HCEC 1CT (cell line): ENCODE measurements at regions not wholly inside any gene's neighbourhood (a gene's known extent, or its start where the extent isn't known, plus 50 kb on each side); places are given as distances from the start of the nearest gene placed in this dataset.

Experiments
- DNase-seq: peaks from one replicate; pipeline ENCODE4 v3.0.0-alpha.2; 2017

DNA sequence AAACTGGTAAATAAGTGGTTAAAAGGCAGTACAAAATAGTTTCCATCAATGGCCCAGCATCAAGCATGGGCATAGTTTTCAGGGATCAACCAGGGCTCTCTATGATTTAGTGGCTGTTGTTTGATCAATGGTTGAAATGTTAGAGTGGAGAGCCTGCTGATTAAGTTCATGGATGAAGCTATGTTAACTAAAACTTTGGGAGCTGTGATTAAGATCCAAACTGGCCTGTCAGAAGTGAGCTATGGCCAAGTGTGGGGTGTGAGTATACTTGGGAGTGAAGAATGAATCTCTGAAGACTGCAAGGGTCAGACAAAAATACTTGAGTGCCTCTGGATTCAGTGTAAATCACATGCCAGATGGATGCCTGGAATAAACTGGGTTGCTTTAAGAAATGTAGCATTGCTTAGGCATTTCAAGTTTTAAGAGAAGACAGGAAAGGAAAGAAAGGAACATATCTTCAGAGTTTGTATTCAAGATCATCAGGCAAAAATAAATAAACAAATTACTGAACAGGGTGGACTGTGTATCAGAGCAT is 422.2 kb upstream of the ADAMTS9 start:
- DNase-seq = no peak

DNA sequence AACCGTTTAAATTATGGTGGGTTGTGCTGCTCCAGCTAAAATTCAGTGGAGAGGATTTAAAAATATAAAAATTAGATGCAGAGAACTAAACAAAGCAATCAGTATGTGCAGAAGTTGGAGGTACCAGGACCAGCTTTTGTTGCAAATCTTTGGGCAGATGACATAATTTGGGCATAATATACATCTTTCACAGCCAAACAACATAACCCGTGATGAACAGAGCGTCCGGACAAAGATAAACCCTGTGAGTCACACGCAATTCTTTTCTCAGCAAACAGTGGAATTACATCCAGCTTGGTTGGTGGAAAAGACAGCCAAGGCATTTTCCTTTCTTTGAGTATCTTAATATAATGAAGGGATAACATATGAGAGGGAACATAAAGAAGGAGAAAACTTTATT is 419.4 kb upstream of the ADAMTS9 start:
- DNase-seq = no peak

DNA sequence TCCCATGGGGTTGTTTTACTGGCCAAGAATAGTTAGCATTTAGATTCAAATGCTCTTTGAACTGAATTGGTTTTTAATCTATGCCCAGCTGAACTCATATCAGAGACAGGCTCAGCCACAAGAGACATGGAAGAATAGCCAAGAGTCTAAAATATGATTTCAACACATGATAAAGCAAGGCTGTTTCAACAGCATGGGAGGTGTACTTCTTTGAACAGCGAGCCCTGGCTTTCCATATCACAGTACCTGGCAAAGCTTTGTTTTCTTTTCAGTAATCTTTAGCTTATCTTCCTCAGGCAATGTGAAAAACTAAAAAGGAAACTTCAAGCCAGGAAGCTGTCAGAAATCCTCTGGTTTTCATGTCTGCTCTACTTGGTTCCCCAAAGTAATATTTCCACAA is 413.6 kb upstream of the ADAMTS9 start:
- no peak for DNase-seq

DNA sequence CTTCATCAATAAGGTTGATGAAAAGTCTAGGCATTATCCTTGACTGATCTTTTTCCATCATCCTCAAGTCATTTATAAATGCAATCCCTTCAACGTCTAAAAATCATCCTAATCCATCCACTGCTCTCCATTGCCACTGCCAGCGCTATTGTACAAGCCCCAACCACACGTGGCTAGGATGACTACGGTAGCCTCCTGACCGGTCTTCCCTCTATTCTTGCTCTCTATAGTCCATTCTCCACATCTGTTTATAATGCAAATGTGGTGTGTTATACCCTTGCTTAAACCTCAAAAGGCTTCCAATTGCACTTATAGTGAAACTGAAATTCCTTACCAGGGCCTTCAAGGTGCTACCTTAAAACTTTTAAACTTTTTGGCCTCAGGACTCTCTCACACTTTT is 410.6 kb upstream of the ADAMTS9 start:
- DNase-seq = no peak

DNA sequence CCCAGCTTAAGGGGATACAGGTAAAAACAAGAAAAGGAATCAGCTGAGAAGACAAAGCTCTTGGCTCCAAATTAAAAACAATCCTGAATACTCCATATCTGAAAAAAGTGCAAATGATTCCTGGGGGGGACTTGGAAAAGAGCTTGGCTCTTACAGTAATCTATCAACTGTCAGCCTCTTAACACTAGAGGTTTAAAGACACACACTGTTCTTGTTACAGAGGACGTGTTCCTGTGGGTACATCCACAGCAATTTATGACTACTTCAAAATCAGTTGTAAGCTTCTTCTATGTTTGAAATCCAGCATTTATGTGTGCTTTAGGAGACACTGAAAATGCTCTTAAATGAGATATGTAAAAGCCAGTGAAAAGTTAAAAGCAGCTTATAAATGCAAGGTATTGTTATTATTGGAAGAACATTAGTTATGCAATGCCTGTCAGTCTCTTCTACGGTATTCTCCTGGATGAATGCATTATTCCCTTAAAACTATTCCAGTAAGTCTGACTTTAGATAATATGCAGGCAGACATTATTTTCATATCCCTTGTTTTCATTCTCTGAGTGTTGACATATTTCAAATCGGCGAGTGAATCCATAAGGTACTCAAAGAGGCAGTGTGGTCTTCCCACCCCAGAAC is 408.4 kb upstream of the ADAMTS9 start:
- no peak for DNase-seq

DNA sequence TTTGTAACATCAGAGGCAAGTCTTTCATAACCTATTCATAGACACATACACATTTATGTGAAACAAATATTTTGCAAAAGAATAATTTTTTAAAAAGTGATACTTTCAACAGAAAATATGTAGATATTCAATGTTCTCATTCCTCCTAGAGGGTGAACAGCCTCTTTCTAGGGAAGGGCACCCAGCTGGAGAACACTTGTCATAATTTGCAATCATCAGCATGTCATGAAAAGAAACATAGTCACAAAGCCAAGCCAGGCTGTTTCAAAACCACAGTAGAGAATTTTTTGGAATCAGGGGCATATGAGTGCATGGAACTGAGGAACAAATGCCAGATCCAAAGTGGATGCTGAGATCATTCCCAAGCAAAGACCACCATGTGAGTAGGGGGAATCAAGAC is 406.9 kb upstream of the ADAMTS9 start:
- DNase-seq = no peak

DNA sequence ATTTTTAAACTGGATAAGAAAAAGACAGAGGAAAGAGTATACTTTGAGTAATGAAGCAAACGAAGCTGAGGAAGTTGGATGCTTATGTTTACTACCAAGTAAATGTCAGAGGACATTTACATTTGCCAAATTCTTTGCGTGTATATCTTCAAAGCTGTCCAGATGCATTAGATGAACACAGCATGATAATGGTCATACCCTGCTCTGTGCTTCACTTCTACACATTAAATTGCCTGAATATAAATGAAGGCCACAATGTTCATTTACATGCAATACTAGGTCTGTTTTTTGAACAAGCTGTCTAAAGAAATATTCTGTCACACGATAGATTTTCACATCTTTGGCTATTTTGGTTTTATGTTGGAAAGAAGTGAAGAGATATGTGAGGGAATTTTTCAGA is 405.8 kb upstream of the ADAMTS9 start:
- no peak for DNase-seq

DNA sequence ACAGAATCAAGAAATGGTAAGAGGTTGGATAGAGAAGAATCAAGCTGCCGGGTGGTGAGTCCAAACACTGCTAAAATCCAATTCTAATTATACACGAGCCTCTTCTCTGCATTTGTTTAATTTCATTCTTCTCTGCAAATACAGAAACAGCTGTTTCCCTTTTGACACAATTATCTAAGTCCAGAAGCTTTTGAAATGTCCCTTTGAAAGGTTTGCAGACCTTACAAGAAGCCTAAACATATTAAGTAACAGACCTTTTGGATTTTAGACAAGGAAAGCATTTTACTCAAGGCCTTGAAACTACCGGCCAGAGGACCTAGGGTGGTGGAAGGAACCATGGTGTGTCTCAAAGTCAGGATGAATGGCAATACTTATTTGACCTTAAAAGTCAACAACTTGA is 403.8 kb upstream of the ADAMTS9 start:
- DNase-seq = no peak

DNA sequence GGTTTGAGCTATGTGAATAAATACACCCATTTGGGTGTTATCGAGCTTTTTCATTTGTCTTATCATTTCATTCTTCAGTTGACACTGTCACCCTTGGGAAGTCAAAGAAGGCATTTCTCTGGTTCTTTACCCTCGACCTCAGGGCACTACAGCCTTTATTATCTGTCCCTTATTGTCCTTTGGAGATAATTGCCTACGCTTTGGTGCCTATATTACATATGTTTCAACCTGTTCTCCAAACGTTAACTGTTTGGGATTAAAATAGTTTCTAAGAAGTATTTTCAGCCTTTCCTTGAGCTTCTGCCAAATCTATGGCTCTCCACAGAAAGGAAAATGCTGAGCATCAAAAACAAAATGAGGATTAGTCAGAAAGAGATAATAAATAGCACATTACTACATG is 395.4 kb upstream of the ADAMTS9 start:
- DNase-seq = no peak

DNA sequence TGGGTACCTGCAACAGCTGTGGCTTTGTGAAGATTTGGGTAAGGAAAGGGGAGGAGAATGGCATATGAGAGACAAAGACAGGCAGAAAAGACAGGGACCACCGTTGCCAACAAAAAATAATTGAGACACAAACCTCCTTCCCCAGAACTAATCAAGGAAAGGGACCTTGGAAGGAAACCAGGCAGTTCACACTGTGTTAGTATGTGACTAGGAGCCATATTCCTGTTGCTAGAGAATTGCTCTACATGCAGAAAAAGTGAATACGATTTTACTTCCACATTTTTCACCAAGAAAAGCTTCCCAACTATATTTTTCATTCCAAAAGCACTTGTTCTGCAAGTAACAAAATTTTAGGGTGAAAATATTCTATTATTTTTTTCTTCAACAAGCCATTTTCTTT is 393.7 kb upstream of the ADAMTS9 start:
- no peak for DNase-seq

DNA sequence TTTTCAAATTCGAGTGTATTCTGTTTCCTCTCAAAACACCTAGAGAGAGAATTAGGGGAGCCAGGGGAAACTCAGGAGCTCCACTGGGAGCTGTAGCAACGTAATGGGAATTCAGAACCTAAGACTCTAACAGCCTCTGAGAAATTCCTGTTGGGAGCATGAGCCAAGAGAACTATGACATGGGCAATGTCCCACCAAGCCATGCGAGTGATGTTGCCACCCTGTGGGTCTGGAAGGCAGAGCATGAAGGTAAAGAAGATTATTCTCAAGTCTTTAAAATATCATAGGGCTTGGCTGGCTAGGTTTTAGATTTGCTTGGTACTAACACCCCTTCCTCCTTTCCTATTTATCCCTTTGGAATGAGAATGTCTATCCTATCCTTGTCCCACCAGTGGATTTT is 392.6 kb upstream of the ADAMTS9 start:
- DNase-seq = no peak

DNA sequence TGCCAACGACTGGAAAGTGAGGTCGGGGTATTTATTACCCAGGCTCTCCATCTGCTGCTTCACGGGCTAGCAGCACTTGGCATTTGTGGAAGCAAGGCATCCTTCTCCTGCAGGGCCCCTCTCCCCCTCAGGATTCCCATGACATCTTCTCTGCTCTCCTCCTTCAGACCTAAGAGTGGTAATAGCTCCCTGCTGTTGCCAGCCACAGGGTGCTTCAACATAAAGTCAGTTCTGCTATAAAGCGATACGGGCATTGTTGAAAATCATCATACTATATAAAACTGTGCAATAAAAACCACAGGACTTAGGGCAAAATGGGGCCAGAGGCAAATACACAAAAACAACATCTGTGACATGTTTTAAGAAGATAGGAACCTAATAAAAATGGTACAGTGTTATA is 391.8 kb upstream of the ADAMTS9 start:
- DNase-seq = no peak

DNA sequence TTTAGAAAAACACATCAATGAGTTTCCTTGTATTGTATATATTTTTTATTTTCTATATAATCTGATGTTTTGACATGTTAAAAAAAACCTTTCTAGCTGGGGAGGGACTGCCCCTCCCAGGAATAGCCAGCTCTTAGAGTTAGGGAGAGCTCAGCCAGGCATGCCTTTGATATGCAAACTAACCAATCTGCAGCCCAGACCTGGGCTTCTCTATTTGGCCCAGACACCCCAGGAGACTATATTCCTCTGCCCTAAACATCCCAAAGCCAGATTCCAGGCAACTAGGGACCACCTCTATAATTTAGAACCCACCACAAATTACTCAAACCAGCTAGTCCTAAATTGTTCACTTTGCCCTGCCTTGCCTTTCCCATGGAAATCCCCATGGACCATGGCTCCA is 390.9 kb upstream of the ADAMTS9 start:
- DNase-seq = no peak

DNA sequence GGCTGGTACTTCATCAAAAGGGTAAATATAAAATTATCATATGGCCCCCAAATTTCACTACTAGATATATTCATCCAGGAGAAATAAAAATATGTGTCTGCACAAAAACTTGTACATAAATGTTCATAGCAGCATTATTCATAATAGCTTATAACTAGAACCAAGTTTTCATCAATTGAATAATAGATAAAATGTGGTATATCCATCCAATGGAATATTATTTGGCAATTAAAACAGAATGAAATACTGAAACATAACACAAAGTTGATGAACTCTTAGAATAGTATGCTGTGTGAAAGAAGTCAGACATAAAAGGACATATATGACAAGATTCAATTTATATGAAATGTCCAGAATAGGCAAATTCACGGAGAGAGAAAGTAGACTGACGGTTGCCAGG is 389.3 kb upstream of the ADAMTS9 start:
- DNase-seq = no peak

DNA sequence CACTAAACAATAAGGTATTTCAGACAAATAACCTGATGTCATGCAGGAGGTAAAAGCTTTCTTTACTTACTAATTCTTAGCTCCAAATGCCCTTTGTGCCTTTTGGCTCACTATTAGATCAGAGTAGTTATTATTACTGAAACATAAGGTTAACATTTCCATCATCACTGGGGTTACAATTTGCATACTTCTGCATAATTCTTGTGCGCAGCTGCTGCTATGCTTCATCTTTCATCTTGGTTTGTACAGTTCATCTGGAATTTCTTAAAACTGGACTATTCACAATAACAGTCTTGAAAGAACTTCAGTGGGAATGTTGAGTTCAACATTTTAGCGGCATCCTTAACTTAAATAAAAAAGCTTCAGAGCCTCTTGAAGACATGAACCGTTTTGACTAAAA is 383.2 kb upstream of the ADAMTS9 start:
- no peak for DNase-seq

DNA sequence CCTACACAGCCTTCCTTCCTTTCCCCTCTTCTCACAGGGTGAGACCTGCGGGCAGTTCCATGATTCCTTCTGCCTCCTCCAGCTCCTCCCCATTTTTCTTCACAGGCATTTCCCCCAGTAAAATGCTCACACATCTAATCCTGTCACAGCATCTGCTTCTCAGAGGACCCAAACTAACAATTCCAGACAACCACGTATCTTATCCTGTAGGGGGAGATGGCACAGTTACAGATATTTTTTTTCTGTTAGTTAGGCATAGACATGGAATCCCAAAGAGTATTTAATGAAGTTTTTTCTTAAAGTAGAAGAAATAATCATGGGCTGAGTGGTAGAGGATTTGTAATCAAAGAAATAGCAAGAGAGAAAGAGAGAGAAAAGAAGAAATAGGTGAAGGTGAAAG is 373.1 kb upstream of the ADAMTS9 start:
- no peak for DNase-seq

DNA sequence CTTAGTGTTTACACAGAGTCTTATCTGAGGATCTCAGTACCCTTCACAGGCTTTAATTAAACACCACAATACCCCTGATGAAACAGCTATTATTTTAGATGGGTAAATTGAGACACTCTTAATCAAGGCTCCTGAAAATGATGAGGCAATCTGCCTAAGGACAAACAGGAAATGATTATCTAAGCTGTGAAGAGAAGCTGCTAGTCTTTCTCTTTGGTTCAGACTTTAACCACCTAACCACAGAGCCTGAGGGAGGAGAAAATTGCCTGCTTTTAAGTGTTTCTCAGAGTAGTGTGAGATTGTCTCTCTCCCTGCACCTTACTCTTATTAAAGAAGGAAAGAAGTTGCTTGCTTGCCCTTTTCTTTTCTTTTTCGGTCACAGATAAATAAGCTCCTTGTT is 364.3 kb upstream of the ADAMTS9 start:
- DNase-seq = peak; percentile 8

DNA sequence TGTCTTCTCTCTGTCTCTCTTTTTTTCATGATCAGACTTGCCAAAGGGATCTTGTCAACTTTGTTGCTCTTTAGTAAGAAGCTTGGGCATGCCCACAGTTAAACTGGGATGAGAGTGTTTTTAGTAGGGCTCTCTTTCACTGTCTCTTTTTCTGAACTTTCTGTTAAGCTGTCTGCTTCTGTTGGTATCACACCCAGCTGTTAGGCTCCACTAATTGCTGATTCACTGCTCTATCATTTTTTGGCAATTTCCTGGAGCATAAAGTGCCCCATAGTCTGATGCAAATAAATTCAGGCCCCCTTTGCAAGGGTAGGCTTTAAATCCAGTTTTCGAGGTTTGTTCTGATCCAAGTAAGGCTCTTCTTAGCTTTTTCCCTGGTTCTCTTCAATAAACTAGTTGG is 360.4 kb upstream of the ADAMTS9 start:
- peak; percentile 17 for DNase-seq

DNA sequence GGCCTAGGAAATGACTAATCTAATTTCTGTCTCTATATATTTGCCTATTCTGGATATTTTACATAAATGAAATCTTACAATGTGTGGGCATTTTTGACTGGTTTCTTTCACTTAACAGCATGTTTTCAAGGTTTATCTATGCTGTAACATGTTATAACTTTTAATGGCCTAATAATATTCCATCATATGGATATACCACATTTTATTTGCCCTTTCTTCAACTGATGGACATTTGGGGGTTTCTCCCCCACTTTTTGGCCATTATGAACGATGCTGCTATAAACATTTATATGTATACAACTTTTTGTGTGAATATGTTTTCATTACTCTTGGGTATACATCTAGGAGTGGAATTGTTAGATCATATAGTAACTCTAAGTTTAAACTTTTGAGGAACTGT is 357.3 kb upstream of the ADAMTS9 start:
- no peak for DNase-seq

DNA sequence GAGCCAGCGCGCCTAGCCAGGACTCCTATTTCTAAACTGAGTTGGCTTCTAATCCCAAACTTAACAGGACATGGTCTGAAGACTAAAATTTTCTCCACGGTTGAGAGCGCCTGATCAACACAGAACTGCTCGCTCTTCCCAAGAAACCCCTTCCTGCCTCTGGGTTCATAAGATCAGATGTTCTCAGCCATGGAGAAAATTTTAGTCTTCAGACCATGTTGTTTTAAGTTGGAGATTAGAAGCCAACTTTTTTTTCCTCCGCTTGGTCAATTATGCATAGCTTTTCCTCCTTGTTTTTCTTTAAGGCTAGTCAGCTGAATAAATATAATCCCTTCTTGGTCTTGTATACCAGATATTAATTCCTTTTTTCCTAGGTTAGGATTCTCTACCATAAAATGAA is 356.6 kb upstream of the ADAMTS9 start:
- no peak for DNase-seq

DNA sequence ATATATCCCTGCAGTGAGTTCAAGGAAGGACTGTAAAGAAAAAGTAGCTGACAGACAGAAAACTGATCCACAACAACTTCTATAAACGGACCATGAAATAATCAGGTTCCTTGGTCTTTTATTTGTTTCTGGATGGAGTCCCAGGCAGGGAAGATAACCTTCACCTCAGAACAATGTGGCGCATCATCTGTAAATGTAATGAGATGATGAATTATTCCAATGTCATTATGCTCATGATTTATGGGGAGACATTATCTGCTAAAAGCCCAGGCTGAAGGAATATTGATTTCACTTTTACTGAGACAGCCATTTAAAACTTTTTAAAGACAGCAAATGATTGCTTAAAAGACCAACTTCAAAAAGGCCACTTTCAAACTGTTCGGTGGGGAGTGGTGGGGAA is 354.9 kb upstream of the ADAMTS9 start:
- no peak for DNase-seq

DNA sequence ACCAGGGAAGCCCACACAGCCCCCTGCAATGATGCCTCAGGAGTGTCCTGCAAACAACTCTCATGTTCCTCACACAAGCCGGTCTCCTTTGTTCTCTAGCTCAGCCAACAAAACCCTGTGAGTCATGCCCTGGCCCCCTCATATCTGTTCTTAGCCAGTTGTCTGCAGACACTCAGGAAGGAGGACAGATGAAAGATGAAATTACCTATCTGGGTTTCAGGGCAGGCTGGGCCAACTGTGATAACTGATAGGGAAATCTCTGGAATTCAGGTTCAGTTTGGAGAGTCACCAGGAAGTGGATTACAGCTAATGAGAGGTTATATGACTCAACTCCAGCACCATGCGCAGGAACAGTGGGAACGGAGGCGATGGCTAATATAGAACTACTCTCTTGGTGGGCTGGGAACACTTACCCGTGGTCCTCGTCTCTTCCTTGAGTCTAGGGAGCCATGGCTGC is 352.0 kb upstream of the ADAMTS9 start:
- DNase-seq = peak; percentile 19

DNA sequence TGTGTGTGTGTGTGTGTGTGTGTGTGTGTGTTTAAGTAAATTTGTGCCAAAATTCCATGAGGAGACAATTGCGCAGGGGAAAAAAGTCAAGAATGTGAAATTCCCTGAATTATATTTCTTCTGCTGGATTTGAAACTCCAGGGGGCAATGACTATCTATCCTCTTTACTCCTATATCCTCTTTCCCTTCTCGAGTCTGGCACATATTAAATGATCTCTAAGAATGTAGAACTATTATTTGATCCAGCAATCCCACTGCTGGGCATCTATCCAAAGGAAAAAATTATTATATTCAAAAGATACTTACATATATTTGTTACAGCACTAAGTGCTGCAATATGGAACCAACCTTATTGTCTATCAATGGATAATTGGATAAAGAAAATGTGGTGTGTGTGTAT is 350.1 kb upstream of the ADAMTS9 start:
- no peak for DNase-seq

DNA sequence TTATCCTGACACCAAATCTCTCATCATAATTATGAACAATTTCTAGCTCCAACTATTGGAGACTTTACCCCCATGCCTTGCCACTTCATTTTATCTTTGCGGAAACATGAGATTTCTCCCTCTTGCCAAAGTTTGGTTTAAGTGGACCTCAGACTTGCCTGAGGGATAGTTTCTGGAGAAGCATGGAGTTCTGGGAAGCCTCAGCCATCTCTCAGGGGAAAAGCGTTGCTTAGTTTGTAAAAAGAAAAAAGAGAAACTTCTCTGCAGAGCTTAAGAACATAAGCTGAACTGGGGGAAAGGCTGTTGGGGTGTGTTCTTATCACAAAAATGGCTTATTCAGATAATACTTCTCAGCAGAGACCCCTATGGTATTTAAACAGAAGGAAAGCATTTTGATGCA is 347.4 kb upstream of the ADAMTS9 start:
- no peak for DNase-seq

DNA sequence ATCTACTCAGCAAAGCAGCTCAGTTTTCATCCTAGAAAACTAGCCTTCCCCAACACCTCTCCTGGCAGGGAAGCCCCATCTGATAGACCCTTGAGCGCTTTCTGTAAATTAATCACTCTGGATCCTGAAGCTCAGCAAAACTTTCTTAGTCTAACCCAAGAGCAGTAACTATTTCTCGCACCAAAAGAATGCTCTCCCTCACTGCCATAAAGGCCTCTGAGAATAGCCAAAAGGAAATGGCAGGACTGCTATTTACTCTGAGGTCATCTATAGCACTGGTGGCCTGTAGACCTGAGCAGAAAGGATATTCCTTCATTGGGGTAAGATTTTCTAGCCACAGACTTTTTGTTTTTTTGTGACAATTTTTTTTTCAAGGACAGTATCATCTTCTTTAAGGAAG is 345.8 kb upstream of the ADAMTS9 start:
- peak; percentile 15 for DNase-seq
